ENCODE measurements at regions not wholly inside any gene's neighbourhood (a gene's known extent, or its start where the extent isn't known, plus 50 kb on each side); places are given as distances from the start of the nearest gene placed in this dataset.

DNA sequence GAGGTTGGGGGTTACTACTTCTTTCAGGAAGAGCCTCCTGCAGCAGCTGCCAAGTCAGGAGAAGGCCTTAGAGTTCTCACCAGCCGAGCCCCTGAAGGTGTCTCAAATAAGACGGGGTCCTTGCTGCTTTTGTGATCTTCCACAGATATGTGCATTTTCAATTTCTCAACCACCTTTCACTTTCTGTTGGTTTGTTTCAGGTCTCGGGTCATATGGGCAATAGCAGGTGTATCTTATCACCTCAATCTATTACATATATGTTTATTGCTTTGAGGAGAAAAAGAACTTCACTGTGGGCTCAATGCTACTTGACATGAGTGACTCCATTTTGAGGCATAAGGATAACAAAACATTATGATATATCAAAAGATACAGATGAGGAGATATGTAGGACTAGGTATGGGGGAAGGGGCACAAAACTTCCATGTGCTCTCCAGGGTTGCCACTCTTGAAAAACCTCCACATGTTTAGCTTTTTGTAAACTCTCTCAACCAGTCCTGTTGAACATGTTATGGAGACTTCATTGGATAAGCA is 1171.4 kb upstream of the ADGRL2 start:
- Histone ChIP-seq H3K4me3 (ENCODE audit: extremely low read depth in 1 of 4, insufficient read depth in 2 of 4, low read depth in 3 of 4, low read length in 4 of 4) (no peak overlapping the region), H3K4me1 (replicated peaks in 1 of 4; ENCODE audit: control insufficient read depth in 3 of 4, insufficient read depth in 4 of 4, low read length in 3 of 4) (no peaks in the 10 kb centered on the region), H4K20me1 (replicated peaks in 1 of 2; ENCODE audit: control insufficient read depth in 1 of 2, insufficient read depth in 2 of 2, low read length in 2 of 2) (no peaks in the 10 kb centered on the region), H2AFZ (ENCODE audit: low read length) (no peak overlapping the region), H3K14ac (ENCODE audit: insufficient read length) (no peak overlapping the region), H3K27me3 (replicated peaks in 1 of 4; ENCODE audit: control insufficient read depth in 3 of 4, extremely low read depth in 1 of 4, insufficient read depth in 3 of 4, low read length in 3 of 4) (no peaks in the 10 kb centered on the region), H3K18ac (ENCODE audit: extremely low read depth, low read length) (no peak overlapping the region), H3K23ac (ENCODE audit: insufficient read length) (no peak overlapping the region), H3K23me2 (ENCODE audit: low read depth, low read length) (no peaks in the 10 kb centered on the region), H4K5ac (ENCODE audit: insufficient read length, low read depth, low read length) (no peak overlapping the region), H3K79me1 (ENCODE audit: low read depth, low read length) (no peaks in the 10 kb centered on the region), H3K4ac (replicated peaks; ENCODE audit: insufficient read length, low read depth, low read length) (no peak overlapping the region), H4K91ac (replicated peaks; ENCODE audit: insufficient read length, low read length) (no peak overlapping the region), H3K36me3 (ENCODE audit: control insufficient read depth in 2 of 4, insufficient read depth in 4 of 4, low read length in 3 of 4) (no peaks in the 10 kb centered on the region), H3K27ac (ENCODE audit: low read depth, low read length) (no peak overlapping the region), H4K8ac (ENCODE audit: extremely low read depth, insufficient read depth, low read length) (no peak overlapping the region), H2AK5ac (ENCODE audit: low read depth, low read length) (no peak overlapping the region), H3K9ac (replicated peaks in 1 of 4; ENCODE audit: extremely low read depth in 1 of 4, low read depth in 3 of 4, low read length in 3 of 4) (no peak overlapping the region), H3K9me3 (ENCODE audit: insufficient read depth in 2 of 2, low read depth in 1 of 2, low read length in 1 of 2) (no peaks in the 10 kb centered on the region), H3K56ac (replicated peaks; ENCODE audit: insufficient read length, low read depth, low read length) (no peak overlapping the region), H3K79me2 (ENCODE audit: control insufficient read depth in 1 of 2, insufficient read depth in 2 of 2, low read length in 2 of 2) (no peaks in the 10 kb centered on the region), H2BK15ac (ENCODE audit: low read length) (no peak overlapping the region), H3K4me2 (ENCODE audit: insufficient read depth in 1 of 2, low read depth in 2 of 2, low read length in 2 of 2) (no peak overlapping the region), H2BK120ac (replicated peaks; ENCODE audit: low read depth, low read length) (no peak overlapping the region), H2BK20ac (ENCODE audit: low read length) (no peak overlapping the region), H2BK5ac (ENCODE audit: low read depth, low read length) (no peak overlapping the region), H2BK12ac (ENCODE audit: low read depth, low read length) (no peak overlapping the region)
- POLR2A ChIA-PET (ENCODE audit: partially characterized antibody) = no interaction called here
- CTCF ChIA-PET (ENCODE audit: partially characterized antibody) = no interaction called here
- DNase-seq (ENCODE audit: low read depth in 1 of 2, low spot score in 2 of 2) = no peak
- FAIRE-seq = no peak
- 97% methylated on average over 3 of the region's 3 CpGs; no CpG with 5 or more reads in 1 of the 2 experiments for WGBS, 2 experiments (ENCODE audit: extremely low coverage in 1 of 2, insufficient coverage in 1 of 2, insufficient read length in 1 of 2, insufficient replicate concordance in 2 of 2, low coverage in 1 of 2, low lambda C conversion rate in 2 of 2, missing lambda C conversion rate in 1 of 2)
- TF ChIP-seq SAP30 (IDR thresholded peaks at IDR 0.05; ENCODE audit: insufficient read depth, insufficient replicate concordance, low read length) (no peak), SUZ12 (IDR thresholded peaks at IDR 0.05; ENCODE audit: low read length) (no peak), CBX8 (IDR thresholded peaks at IDR 0.05; ENCODE audit: borderline replicate concordance, low read depth, low read length) (no peak), NANOG (IDR thresholded peaks at IDR 0.05; ENCODE audit: insufficient read depth, low read depth, low read length, poor library complexity, severe bottlenecking) (no peak), BCL11A (IDR thresholded peaks at IDR 0.05; ENCODE audit: low read depth in 2 of 2, low read length in 2 of 2) (no peak), EZH2 (IDR thresholded peaks at IDR 0.05; ENCODE audit: low read depth, low read length, severe bottlenecking) (no peak), FOSL1 (IDR thresholded peaks at IDR 0.05; ENCODE audit: insufficient read depth, low read depth, low read length) (no peak), MAFK (IDR thresholded peaks at IDR 0.05; ENCODE audit: low read depth, low read length) (no peak), CHD1 (IDR thresholded peaks at IDR 0.05; ENCODE audit: low read depth, low read length) (no peak), NRF1 (IDR thresholded peaks at IDR 0.05; ENCODE audit: low read depth, low read length) (no peak), HDAC2 (IDR thresholded peaks at IDR 0.05; ENCODE audit: borderline replicate concordance in 1 of 2, low read depth in 2 of 2, low read length in 2 of 2) (no peak), PHF8 (conservative IDR thresholded peaks at IDR 0.05; ENCODE audit: low read depth, low read length) (no peak), SIN3A (conservative IDR thresholded peaks at IDR 0.05 in 1 of 2, IDR thresholded peaks at IDR 0.05 in 1 of 2; ENCODE audit: low read depth in 1 of 2, low read length in 2 of 2) (no peak)

Measured in H1 (cell line).